HEK293 (cell line): ENCODE measurements at regions not wholly inside any gene's neighbourhood (a gene's known extent, or its start where the extent isn't known, plus 50 kb on each side); places are given as distances from the start of the nearest gene placed in this dataset.

Experiments
- CTCF ChIA-PET: fragments of 350-600 bp; formaldehyde crosslinking; extraction: SDS; loops from one replicate; lab custom pipeline; 2021; ENCODE audit warnings: antibody characterized with exemption; lab: Yijun Ruan, JAX
- POLR2A ChIA-PET: fragments of 300-600 bp; formaldehyde crosslinking; extraction: SDS; loops from one replicate; lab custom pipeline; 2020; ENCODE audit warnings: antibody characterized with exemption, inconsistent platforms; lab: Yijun Ruan, JAX
- H3K27ac ChIP-seq: fragments of 200-500 bp; sonication (Bioruptor generic); 2 replicates; pipeline ENCODE4 v1.5.1; 2014; ENCODE audit warnings: low read depth, low read length, control low read depth, inconsistent platforms; ENCODE audit errors: extremely low read depth
- H3K36me3 ChIP-seq, 2 experiments: fragments of 200-500 bp in 1 of 2; sonication (Bioruptor generic) in 1 of 2; 1 replicate in 1 of 2; 2 replicates in 1 of 2; pipeline ENCODE4 v1.5.1; 2014 to 2017; ENCODE audit warnings: inconsistent platforms in 2 of 2, low read length in 2 of 2; ENCODE audit not compliant: control insufficient read depth in 2 of 2, insufficient read depth in 1 of 2
- H3K4me1 ChIP-seq: fragments of 200-500 bp; sonication (Bioruptor generic); 2 replicates; pipeline ENCODE4 v1.5.1; 2014; ENCODE audit warnings: mild to moderate bottlenecking, low read length, inconsistent platforms; ENCODE audit not compliant: control insufficient read depth, insufficient read depth
- H3K4me3 ChIP-seq: 2 replicates; pipeline ENCODE4 v1.5.1; 2011; ENCODE audit warnings: low read depth, mild to moderate bottlenecking, control low read depth, low read length, moderate library complexity
- H3K9me3 ChIP-seq: fragments of 200-500 bp; sonication (Bioruptor generic); 2 replicates; pipeline ENCODE4 v1.5.1; 2014; ENCODE audit warnings: low read depth, low read length, inconsistent platforms; ENCODE audit not compliant: control insufficient read depth, insufficient read depth
- BCL11A ChIP-seq: fragments of 450-650 bp; formaldehyde crosslinking; IDR thresholded peaks from 2 replicates; pipeline ENCODE4 v1.5.1; 2016; ENCODE audit warnings: low read depth, missing biosample characterization, missing genetic modification characterization
- KLF17 ChIP-seq: fragments of 450-650 bp; formaldehyde crosslinking; IDR thresholded peaks from 2 replicates; pipeline ENCODE4 v1.5.1; 2016; ENCODE audit warnings: missing biosample characterization, missing genetic modification characterization
- KLF8 ChIP-seq: fragments of 450-650 bp; formaldehyde crosslinking; IDR thresholded peaks from 2 replicates; pipeline ENCODE4 v1.5.1; 2016; ENCODE audit warnings: missing biosample characterization, missing genetic modification characterization
- MYNN ChIP-seq: fragments of 450-650 bp; formaldehyde crosslinking; IDR thresholded peaks from 2 replicates; pipeline ENCODE4 v1.5.1; 2016; ENCODE audit warnings: missing biosample characterization, missing genetic modification characterization, borderline replicate concordance
- MZF1 ChIP-seq: fragments of 450-650 bp; formaldehyde crosslinking; IDR thresholded peaks from 2 replicates; pipeline ENCODE4 v1.5.1; 2017; ENCODE audit warnings: missing biosample characterization, missing genetic modification characterization, borderline replicate concordance
- PRDM6 ChIP-seq: fragments of 450-650 bp; formaldehyde crosslinking; IDR thresholded peaks from 2 replicates; pipeline ENCODE4 v1.5.1; 2017; ENCODE audit warnings: missing biosample characterization, missing genetic modification characterization
- YY2 ChIP-seq: fragments of 450-650 bp; formaldehyde crosslinking; IDR thresholded peaks from 2 replicates; pipeline ENCODE4 v1.5.1; 2016; ENCODE audit warnings: missing biosample characterization, missing genetic modification characterization
- ZBTB11 ChIP-seq: fragments of 450-650 bp; formaldehyde crosslinking; conservative IDR thresholded peaks from 2 replicates; pipeline ENCODE4 v1.5.1; 2016; ENCODE audit warnings: low read depth, missing biosample characterization, missing genetic modification characterization
- ZBTB17 ChIP-seq: fragments of 450-650 bp; formaldehyde crosslinking; IDR thresholded peaks from 2 replicates; pipeline ENCODE4 v1.5.1; 2016; ENCODE audit warnings: missing biosample characterization, missing genetic modification characterization
- ZBTB48 ChIP-seq: fragments of 450-650 bp; formaldehyde crosslinking; IDR thresholded peaks from 2 replicates; pipeline ENCODE4 v1.5.1; 2016; ENCODE audit warnings: missing biosample characterization, missing genetic modification characterization
- ZBTB7A ChIP-seq: fragments of 450-650 bp; formaldehyde crosslinking; IDR thresholded peaks from 2 replicates; pipeline ENCODE4 v1.5.1; 2016; ENCODE audit warnings: low read depth, missing biosample characterization, missing genetic modification characterization
- ZFP41 ChIP-seq: fragments of 450-650 bp; formaldehyde crosslinking; IDR thresholded peaks from 2 replicates; pipeline ENCODE4 v1.5.1; 2016; ENCODE audit warnings: missing biosample characterization, missing genetic modification characterization, borderline replicate concordance
- ZNF174 ChIP-seq: fragments of 450-650 bp; formaldehyde crosslinking; IDR thresholded peaks from 2 replicates; pipeline ENCODE4 v1.5.0; 2017; ENCODE audit warnings: missing biosample characterization, mild to moderate bottlenecking, missing genetic modification characterization
- ZNF184 ChIP-seq: fragments of 450-650 bp; IDR thresholded peaks from 2 replicates; pipeline ENCODE4 v1.5.1; 2018; ENCODE audit warnings: missing biosample characterization, mild to moderate bottlenecking, missing genetic modification characterization
- ZNF221 ChIP-seq: fragments of 450-650 bp; formaldehyde crosslinking; IDR thresholded peaks from 2 replicates; pipeline ENCODE4 v1.5.1; 2017; ENCODE audit warnings: missing biosample characterization, missing genetic modification characterization, borderline replicate concordance
- ZNF26 ChIP-seq: fragments of 450-650 bp; formaldehyde crosslinking; IDR thresholded peaks from 2 replicates; pipeline ENCODE4 v1.5.1; 2016; ENCODE audit warnings: missing biosample characterization, missing genetic modification characterization
- ZNF324 ChIP-seq: fragments of 450-650 bp; formaldehyde crosslinking; IDR thresholded peaks from 2 replicates; pipeline ENCODE4 v1.5.1; 2016; ENCODE audit warnings: missing biosample characterization, missing genetic modification characterization
- ZNF354C ChIP-seq: fragments of 450-650 bp; formaldehyde crosslinking; IDR thresholded peaks from 2 replicates; pipeline ENCODE4 v1.5.1; 2016; ENCODE audit warnings: missing biosample characterization, missing genetic modification characterization, low read depth, borderline replicate concordance
- ZNF391 ChIP-seq: fragments of 450-650 bp; formaldehyde crosslinking; IDR thresholded peaks from 2 replicates; pipeline ENCODE4 v1.5.1; 2016; ENCODE audit warnings: low read depth, missing biosample characterization, missing genetic modification characterization, borderline replicate concordance
- ZNF433 ChIP-seq: fragments of 450-650 bp; formaldehyde crosslinking; IDR thresholded peaks from 2 replicates; pipeline ENCODE4 v1.5.1; 2016; ENCODE audit warnings: missing biosample characterization, missing genetic modification characterization, low read depth
- ZNF473 ChIP-seq: fragments of 450-650 bp; formaldehyde crosslinking; IDR thresholded peaks from 2 replicates; pipeline ENCODE4 v1.5.1; 2017; ENCODE audit warnings: missing biosample characterization, missing genetic modification characterization
- ZNF48 ChIP-seq: fragments of 450-650 bp; formaldehyde crosslinking; IDR thresholded peaks from 2 replicates; pipeline ENCODE4 v1.5.1; 2016; ENCODE audit warnings: missing biosample characterization, missing genetic modification characterization
- ZNF585B ChIP-seq: fragments of 450-650 bp; formaldehyde crosslinking; IDR thresholded peaks from 2 replicates; pipeline ENCODE4 v1.5.1; 2016; ENCODE audit warnings: missing biosample characterization, missing genetic modification characterization
- ZNF701 ChIP-seq: fragments of 450-650 bp; formaldehyde crosslinking; IDR thresholded peaks from 2 replicates; pipeline ENCODE4 v1.5.1; 2016; ENCODE audit warnings: missing biosample characterization, missing genetic modification characterization
- ZNF76 ChIP-seq: fragments of 450-650 bp; formaldehyde crosslinking; IDR thresholded peaks from 2 replicates; pipeline ENCODE4; 2016; ENCODE audit warnings: low read depth, missing biosample characterization, missing genetic modification characterization, borderline replicate concordance
- ZNF830 ChIP-seq: fragments of 450-650 bp; IDR thresholded peaks from 2 replicates; pipeline ENCODE4 v1.5.0; 2018; ENCODE audit warnings: missing biosample characterization, missing genetic modification characterization, low read depth, mild to moderate bottlenecking, moderate library complexity
- ZSCAN23 ChIP-seq: fragments of 450-650 bp; formaldehyde crosslinking; IDR thresholded peaks from 2 replicates; pipeline ENCODE4 v1.5.1; 2016; ENCODE audit warnings: missing biosample characterization, missing genetic modification characterization

- TF ChIP-seq PRDM6 (tag by site-specific recombination), result no peak
- no peak for TF ChIP-seq ZNF76
- TF ChIP-seq ZBTB48, result no peak
- TF ChIP-seq ZNF433, result no peak
- TF ChIP-seq ZSCAN23 (tag by site-specific recombination), result no peak
- TF ChIP-seq ZNF473, result no peak
- no peak for TF ChIP-seq ZNF221 (tag by site-specific recombination)
- TF ChIP-seq ZNF324 (tag by site-specific recombination), result no peak
- TF ChIP-seq ZNF585B, result no peak
- TF ChIP-seq ZFP41, result no peak
- TF ChIP-seq ZNF48 (tag by site-specific recombination), result no peak
- TF ChIP-seq ZNF830, result no peak
- no peak for TF ChIP-seq KLF8
- no peak for TF ChIP-seq ZNF391
- TF ChIP-seq ZNF26 (tag by site-specific recombination), result no peak
- no peak for TF ChIP-seq ZNF174
- Histone ChIP-seq H3K27ac (no peak overlapping the region), H3K4me1 (no peaks in the 10 kb centered on the region), H3K36me3 (no peaks in the 10 kb centered on the region; a peak in 1 of 3 replicates), H3K9me3 (peaks cover 6% of the 10 kb centered on the region), H3K4me3 (no peak overlapping the region)
- POLR2A ChIA-PET, result no interaction called here
- CTCF ChIA-PET, result no interaction called here
Observed at GRCh38 chr19:32256341-32256975, 89.0 kb upstream of the ZNF507 start.

- no peaks in the 10 kb centered on the region; a peak in 1 of 3 replicates for H3K36me3 ChIP-seq
- no peaks in the 10 kb centered on the region for H3K4me1 ChIP-seq
- ChIA-PET POLR2A (no interaction called here), CTCF (interaction anchor here (0.6 to 0.9 kb wide), 4 partner anchors 31 to 313 kb away, joined by 3 to 4 read pairs (median 3); no protein-coding TSS in a partner anchor)
- H3K9me3 ChIP-seq, result peaks cover 6% of the 10 kb centered on the region
- H3K27ac ChIP-seq, result no peak overlapping the region
- H3K4me3 ChIP-seq, result no peak overlapping the region
- TF ChIP-seq MZF1 (tag by site-specific recombination) (no peak), ZBTB48 (no peak), ZNF473 (no peak), KLF17 (tag by site-specific recombination) (no peak), BCL11A (tag by site-specific recombination) (no peak), MYNN (no peak), ZBTB11 (tag by site-specific recombination) (no peak), YY2 (tag by site-specific recombination) (no peak), ZNF354C (no peak), ZNF184 (tag by site-specific recombination) (no peak), ZBTB7A (no peak), ZBTB17 (no peak), ZNF701 (tag by site-specific recombination) (no peak)
Observed at GRCh38 chr19:32257326-32258073, 87.9 kb upstream of the ZNF507 start.
